Right lobe of liver (tissue), 4 donors: ENCODE measurements at regions not wholly inside any gene's neighbourhood (a gene's known extent, or its start where the extent isn't known, plus 50 kb on each side); places are given as distances from the start of the nearest gene placed in this dataset.

Source experiments
- CTCF ChIP-seq, 4 donors: fragments of 200-600 bp in 3 of 4; fragments of 450-650 bp in 1 of 4; IDR thresholded peaks; one replicate each; pipeline versions ENCODE4 v1.5.1 to v1.8.0; 2016 to 2022; ENCODE audit warnings: antibody characterized with exemption in 4 of 4, mild to moderate bottlenecking in 2 of 4
- POLR2A ChIP-seq: fragments of 450-650 bp; IDR thresholded peaks from one replicate; pipeline ENCODE4 v1.6.1; 2017; ENCODE audit warnings: antibody characterized with exemption, mild to moderate bottlenecking
- donor health status: DM: no; HTN: no; CAD: no.
- donor health status: DM: no; HTN: no; CAD: no.
- donor health status: DM: no; HTN: yes; CAD: no.

GRCh38 chr2:219868635-219869034 is 241.2 kb downstream of the SLC4A3 start:
- TF ChIP-seq CTCF (IDR thresholded peaks at IDR 0.05) (no peak), POLR2A (no peak)
